ENCODE measurements at regions not wholly inside any gene's neighbourhood (a gene's known extent, or its start where the extent isn't known, plus 50 kb on each side); places are given as distances from the start of the nearest gene placed in this dataset.
"Not testable (repeated sequence)": the region's sequence is repeated elsewhere in the genome, so short reads cannot be mapped to it uniquely, and the experiment has no call there.

- Histone ChIP-seq H3K4me1 (no peaks in the 10 kb centered on the region), H3K36me3 (no peaks in the 10 kb centered on the region), H3K27ac (no peak overlapping the region), H3K4me3 (no peak overlapping the region), H3K27me3 (no peaks in the 10 kb centered on the region), H3K9me3 (no peaks in the 10 kb centered on the region)
- TF ChIP-seq CTCF (IDR thresholded peaks at IDR 0.05 in 4 of 5, conservative IDR thresholded peaks at IDR 0.05 in 1 of 5), result no peak
- no peak for TF ChIP-seq POLR2A (IDR thresholded peaks at IDR 0.05)
- in situ Hi-C loops (cut with MboI; ENCODE audit: low sequenced_read_pairs in 4 of 4), result no loop called here
- no peak for DNase-seq
- intact Hi-C loops (cut with DNase I; ENCODE audit: low total_unique reads), result no loop called here
- ATAC-seq, result no peak
These were observed 196.9 kb upstream of the ETV3 start for GRCh38 chr1:157335056-157335455.

- H3K36me3 ChIP-seq, result no peaks in the 10 kb centered on the region
- DNase-seq, result no peak
- no peaks in the 10 kb centered on the region for H3K27me3 ChIP-seq
- TF ChIP-seq POLR2A (IDR thresholded peaks at IDR 0.05), result no peak
- TF ChIP-seq CTCF (IDR thresholded peaks at IDR 0.05 in 4 of 5, conservative IDR thresholded peaks at IDR 0.05 in 1 of 5), result no peak
- intact Hi-C loops (cut with DNase I; ENCODE audit: low total_unique reads) (no loop called here), in situ Hi-C loops (cut with MboI; ENCODE audit: low sequenced_read_pairs in 4 of 4) (no loop called here)
- H3K4me1 ChIP-seq, result no peaks in the 10 kb centered on the region
- H3K4me3 ChIP-seq, result no peak overlapping the region
- H3K9me3 ChIP-seq, result no peaks in the 10 kb centered on the region
- no peak overlapping the region for H3K27ac ChIP-seq
- ATAC-seq, result no peak
These were observed 195.8 kb upstream of the ETV3 start for GRCh38 chr1:157334041-157334440.

- in situ Hi-C loops (cut with MboI; ENCODE audit: low sequenced_read_pairs in 4 of 4); H3K4me3 ChIP-seq; H3K4me1 ChIP-seq; H3K9me3 ChIP-seq; H3K27ac ChIP-seq; H3K36me3 ChIP-seq; H3K27me3 ChIP-seq; DNase-seq; intact Hi-C loops (cut with DNase I; ENCODE audit: low total_unique reads); ATAC-seq: not testable (repeated sequence)
These were observed 192.0 kb upstream of the ETV3 start for GRCh38 chr1:157330177-157330576.

- in situ Hi-C loops (cut with MboI; ENCODE audit: low sequenced_read_pairs in 4 of 4); DNase-seq; H3K9me3 ChIP-seq; H3K36me3 ChIP-seq; H3K27ac ChIP-seq; H3K4me1 ChIP-seq; H3K4me3 ChIP-seq; ATAC-seq; H3K27me3 ChIP-seq; intact Hi-C loops (cut with DNase I; ENCODE audit: low total_unique reads): not testable (repeated sequence)
These were observed 189.9 kb upstream of the ETV3 start for GRCh38 chr1:157328120-157328519.

GRCh38 chr1:157326173-157326859 lies 188.1 kb upstream of the ETV3 start:
- in situ Hi-C loops (cut with MboI; ENCODE audit: low sequenced_read_pairs in 4 of 4), result no loop called here
- no peak for ATAC-seq
- no peak for TF ChIP-seq POLR2A (IDR thresholded peaks at IDR 0.05)
- TF ChIP-seq CTCF (IDR thresholded peaks at IDR 0.05 in 4 of 5, conservative IDR thresholded peaks at IDR 0.05 in 1 of 5), result no peak
- no peak for DNase-seq
- intact Hi-C loops (cut with DNase I; ENCODE audit: low total_unique reads), result no loop called here
- Histone ChIP-seq H3K4me1 (no peaks in the 10 kb centered on the region), H3K27ac (no peak overlapping the region), H3K27me3 (no peaks in the 10 kb centered on the region), H3K36me3 (no peaks in the 10 kb centered on the region), H3K4me3 (no peak overlapping the region), H3K9me3 (no peaks in the 10 kb centered on the region)

- Histone ChIP-seq H3K36me3 (no peaks in the 10 kb centered on the region), H3K9me3 (no peaks in the 10 kb centered on the region), H3K27ac (no peak overlapping the region), H3K4me1 (no peaks in the 10 kb centered on the region), H3K4me3 (no peak overlapping the region), H3K27me3 (no peaks in the 10 kb centered on the region)
- in situ Hi-C loops (cut with MboI; ENCODE audit: low sequenced_read_pairs in 4 of 4) (no loop called here), intact Hi-C loops (cut with DNase I; ENCODE audit: low total_unique reads) (no loop called here)
- DNase-seq (no peak), ATAC-seq (no peak)
- TF ChIP-seq CTCF (IDR thresholded peaks at IDR 0.05 in 4 of 5, conservative IDR thresholded peaks at IDR 0.05 in 1 of 5), result no peak
- no peak for TF ChIP-seq POLR2A (IDR thresholded peaks at IDR 0.05)
These were observed 187.0 kb upstream of the ETV3 start for GRCh38 chr1:157325220-157325619.

- ATAC-seq; H3K9me3 ChIP-seq; H3K27me3 ChIP-seq; H3K4me1 ChIP-seq; DNase-seq; H3K4me3 ChIP-seq; H3K36me3 ChIP-seq; intact Hi-C loops (cut with DNase I; ENCODE audit: low total_unique reads); in situ Hi-C loops (cut with MboI; ENCODE audit: low sequenced_read_pairs in 4 of 4); H3K27ac ChIP-seq: not testable (repeated sequence)
These were observed 183.8 kb upstream of the ETV3 start for GRCh38 chr1:157321972-157322371.

Data from gastrocnemius medialis (tissue), 4 donors.